Thyroid gland (tissue), 4 donors: ENCODE measurements at regions not wholly inside any gene's neighbourhood (a gene's known extent, or its start where the extent isn't known, plus 50 kb on each side); places are given as distances from the start of the nearest gene placed in this dataset.

ENCODE experiments used
- DNase-seq, 2 donors: peaks; one replicate each; pipeline ENCODE4 v3.0.0-alpha.2; 2019
- H3K27ac ChIP-seq, 3 donors: fragments of 200-600 bp; sonication (generic); 1 replicate in 2 of 3; 2 replicates in 1 of 3; pipeline ENCODE4 v1.5.1; 2016 to 2019; ENCODE audit warnings: mild to moderate bottlenecking in 1 of 3, moderate library complexity in 1 of 3
- H3K27me3 ChIP-seq: fragments of 200-600 bp; sonication (generic); one replicate; pipeline ENCODE4 v1.5.1; 2019
- H3K36me3 ChIP-seq, 2 donors: fragments of 200-600 bp; sonication (generic); one replicate each; pipeline ENCODE4 v1.5.1; 2016 to 2019
- H3K4me1 ChIP-seq, 2 donors: fragments of 200-600 bp; sonication (generic); one replicate each; pipeline ENCODE4 v1.5.1; 2017 to 2019
- H3K4me3 ChIP-seq, 3 donors: fragments of 200-600 bp; sonication (generic); replicated peaks in 1 of 3; 1 replicate in 2 of 3; 2 replicates in 1 of 3; pipeline ENCODE4 v1.5.1; 2016; ENCODE audit warnings: mild to moderate bottlenecking in 1 of 3
- H3K9me3 ChIP-seq: fragments of 200-600 bp; sonication (generic); one replicate; pipeline ENCODE4 v1.5.1; 2017
- CTCF ChIP-seq, 6 experiments: fragments of 200-600 bp in 3 of 6; fragments of 450-650 bp in 3 of 6; sonication (generic) in 3 of 6; IDR thresholded peaks; one replicate each; pipeline ENCODE4 v1.5.1; 2016 to 2019; ENCODE audit warnings: antibody characterized with exemption in 6 of 6, mild to moderate bottlenecking in 2 of 6, inconsistent platforms in 1 of 6, moderate library complexity in 1 of 6
- POLR2A ChIP-seq, 2 donors: fragments of 450-650 bp; IDR thresholded peaks; one replicate each; pipeline ENCODE4 v1.6.1; 2017; ENCODE audit warnings: antibody characterized with exemption in 2 of 2, mild to moderate bottlenecking in 2 of 2, moderate library complexity in 1 of 2
- WGBS, 2 donors: methylation state at CpG; one replicate each; pipeline ENCODE4 v1.1.5; 2017; 5-methylcytosine and 5-hydroxymethylcytosine counted together
- intact Hi-C: fragments of 100-400 bp; cut with DNase I; formaldehyde crosslinking; loops from one replicate; pipeline ENCODE4 v1.15.1; 2023

- H3K9me3 ChIP-seq: no peaks in the 10 kb centered on the region
- H3K27ac ChIP-seq: peak overlapping the region; percentile 63 to 88 (median 87)
- TF ChIP-seq CTCF (IDR thresholded peaks at IDR 0.05) (no peak), POLR2A (IDR thresholded peaks at IDR 0.05) (no peak)
- no peaks in the 10 kb centered on the region for H3K36me3 ChIP-seq
- DNase-seq: peak in 1 of 2 donors; percentile 14
- peaks cover 32 to 62% of the 10 kb centered on the region in 2 donors for H3K4me1 ChIP-seq
- H3K4me3 ChIP-seq: no peak overlapping the region
- WGBS, 2 donors: 44 to 62% methylated on average over 9 to 12 of the region's 12 CpGs
- H3K27me3 ChIP-seq: no peaks in the 10 kb centered on the region
- intact Hi-C loops: no loop called here
Observed at GRCh38 chr17:77349976-77350830, 209.4 kb downstream of the SEC14L1 start.

GRCh38 chr17:77352441-77352840 is 211.7 kb downstream of the SEC14L1 start:
- no peak overlapping the region for H3K4me3 ChIP-seq
- H3K27ac ChIP-seq: peak overlapping the region; percentile 70 to 88 (median 87)
- intact Hi-C loops: no loop called here
- no peaks in the 10 kb centered on the region for H3K27me3 ChIP-seq
- no peaks in the 10 kb centered on the region for H3K9me3 ChIP-seq
- TF ChIP-seq POLR2A (IDR thresholded peaks at IDR 0.05) (no peak), CTCF (IDR thresholded peaks at IDR 0.05) (no peak)
- peak in 1 of 2 donors; percentile 3 for DNase-seq
- H3K4me1 ChIP-seq: peaks cover 32 to 55% of the 10 kb centered on the region in 2 donors
- 88 to 95% methylated on average over 10 of the region's 10 CpGs for WGBS, 2 donors
- H3K36me3 ChIP-seq: no peaks in the 10 kb centered on the region

GRCh38 chr17:77352996-77353395 is 212.2 kb downstream of the SEC14L1 start:
- peaks cover 32 to 55% of the 10 kb centered on the region in 2 donors for H3K4me1 ChIP-seq
- intact Hi-C loops: no loop called here
- DNase-seq: peak in 1 of 2 donors; percentile 2
- no peak overlapping the region for H3K4me3 ChIP-seq
- H3K36me3 ChIP-seq: no peaks in the 10 kb centered on the region
- peak overlapping the region; percentile 70 to 88 (median 87) for H3K27ac ChIP-seq
- TF ChIP-seq CTCF (IDR thresholded peaks at IDR 0.05) (no peak), POLR2A (IDR thresholded peaks at IDR 0.05) (no peak)
- no peaks in the 10 kb centered on the region for H3K9me3 ChIP-seq
- no peaks in the 10 kb centered on the region for H3K27me3 ChIP-seq
- 95 to 97% methylated on average over 6 of the region's 6 CpGs for WGBS, 2 donors

GRCh38 chr17:77353684-77354419 is 213.1 kb downstream of the SEC14L1 start:
- H3K4me3 ChIP-seq: no peak overlapping the region
- peak overlapping the region in 2 of 3 donors; percentile 87 to 88 for H3K27ac ChIP-seq
- WGBS, 2 donors: 78 to 87% methylated on average over 14 to 15 of the region's 15 CpGs
- H3K27me3 ChIP-seq: no peaks in the 10 kb centered on the region
- peaks cover 32 to 51% of the 10 kb centered on the region in 2 donors for H3K4me1 ChIP-seq
- no peak for TF ChIP-seq POLR2A (IDR thresholded peaks at IDR 0.05)
- no peak for TF ChIP-seq CTCF (IDR thresholded peaks at IDR 0.05)
- no peaks in the 10 kb centered on the region for H3K36me3 ChIP-seq
- peak in 1 of 2 donors; percentile 1 for DNase-seq
- no peaks in the 10 kb centered on the region for H3K9me3 ChIP-seq
- intact Hi-C loops: no loop called here

- H3K4me3 ChIP-seq: no peak overlapping the region
- DNase-seq: no peak
- peaks cover 32 to 51% of the 10 kb centered on the region in 2 donors for H3K4me1 ChIP-seq
- no peaks in the 10 kb centered on the region for H3K27me3 ChIP-seq
- 51 to 60% methylated on average over 1 to 4 of the region's 5 CpGs for WGBS, 2 donors
- TF ChIP-seq POLR2A (IDR thresholded peaks at IDR 0.05) (no peak), CTCF (IDR thresholded peaks at IDR 0.05) (no peak)
- H3K27ac ChIP-seq: peak overlapping the region in 2 of 3 donors; percentile 51 to 88
- intact Hi-C loops: no loop called here
- H3K36me3 ChIP-seq: no peaks in the 10 kb centered on the region
- no peaks in the 10 kb centered on the region for H3K9me3 ChIP-seq
Observed at GRCh38 chr17:77354420-77354669, 213.6 kb downstream of the SEC14L1 start.
